Peyer's patch (tissue), 4 donors: ENCODE measurements at regions not wholly inside any gene's neighbourhood (a gene's known extent, or its start where the extent isn't known, plus 50 kb on each side); places are given as distances from the start of the nearest gene placed in this dataset.

Source experiments
- CTCF ChIP-seq, 6 experiments: fragments of 450-650 bp in 4 of 6; fragments of 200-600 bp in 2 of 6; sonication (generic) in 1 of 6; IDR thresholded peaks; one replicate each; pipeline ENCODE4 v1.5.1; 2017 to 2019; ENCODE audit warnings: antibody characterized with exemption in 6 of 6, mild to moderate bottlenecking in 3 of 6, moderate library complexity in 1 of 6
- POLR2A ChIP-seq, 2 donors: fragments of 450-650 bp; IDR thresholded peaks; one replicate each; pipeline ENCODE4 v1.5.1; 2017; ENCODE audit warnings: antibody characterized with exemption in 2 of 2, mild to moderate bottlenecking in 2 of 2, moderate library complexity in 2 of 2

GRCh38 chr9:18327121-18327520 is 146.8 kb upstream of the ADAMTSL1 start:
- TF ChIP-seq POLR2A (IDR thresholded peaks at IDR 0.05) (no peak), CTCF (IDR thresholded peaks at IDR 0.05) (no peak)
